ENCODE measurements at regions not wholly inside any gene's neighbourhood (a gene's known extent, or its start where the extent isn't known, plus 50 kb on each side); places are given as distances from the start of the nearest gene placed in this dataset.
"Not testable (repeated sequence)": the region's sequence is repeated elsewhere in the genome, so short reads cannot be mapped to it uniquely, and the experiment has no call there.

GRCh38 chr1:199918196-199918769, 109.2 kb upstream of the NR5A2 start:
- no peak for DNase-seq (ENCODE audit: low read depth in 4 of 4, low spot score in 3 of 4)

GRCh38 chr1:199920635-199921034, 106.9 kb upstream of the NR5A2 start:
- DNase-seq (ENCODE audit: low read depth in 4 of 4, low spot score in 3 of 4): no peak

GRCh38 chr1:199929556-199929955, 98.0 kb upstream of the NR5A2 start:
- DNase-seq (ENCODE audit: low read depth in 4 of 4, low spot score in 3 of 4): no peak

DNA sequence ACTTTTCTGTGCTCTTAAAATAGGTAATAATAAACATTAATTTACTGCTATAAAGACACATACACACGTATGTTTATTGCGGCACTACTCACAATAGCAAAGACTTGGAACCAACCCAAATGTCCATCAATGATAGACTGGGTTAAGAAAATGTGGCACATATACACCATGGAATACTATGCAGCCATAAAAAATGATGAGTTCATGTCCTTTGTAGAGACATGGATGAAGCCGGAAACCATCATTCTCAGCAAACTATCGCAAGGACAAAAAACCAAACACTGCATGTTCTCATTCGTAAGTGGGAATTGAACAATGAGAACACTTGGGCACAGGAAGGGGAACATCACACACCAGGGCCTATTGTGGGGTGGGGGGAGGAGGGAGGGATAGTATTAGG, 97.4 kb upstream of the NR5A2 start:
- not testable (repeated sequence) for DNase-seq (ENCODE audit: low read depth in 4 of 4, low spot score in 3 of 4)

GRCh38 chr1:199931666-199932377, 95.7 kb upstream of the NR5A2 start:
- no peak for DNase-seq (ENCODE audit: low read depth in 4 of 4, low spot score in 3 of 4)

DNA sequence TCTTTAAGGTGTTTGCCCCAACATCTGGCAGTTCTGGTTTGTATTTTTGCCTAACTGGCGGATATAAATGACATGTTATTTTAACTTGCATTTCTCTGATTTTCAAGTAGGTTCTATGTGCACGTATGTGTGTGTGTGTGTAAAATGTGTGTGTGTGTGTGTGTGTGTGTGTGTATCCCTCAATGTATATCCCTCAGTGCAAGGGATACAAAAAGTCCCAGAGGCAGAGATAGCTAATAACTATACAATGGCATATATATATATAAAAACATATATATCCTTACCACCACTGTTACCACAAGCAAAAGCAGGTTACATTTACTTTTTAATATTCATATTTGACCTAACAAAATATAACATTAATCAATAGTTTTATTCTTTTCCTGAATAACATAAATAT, 95.0 kb upstream of the NR5A2 start:
- DNase-seq (ENCODE audit: low read depth in 4 of 4, low spot score in 3 of 4): no peak

DNA sequence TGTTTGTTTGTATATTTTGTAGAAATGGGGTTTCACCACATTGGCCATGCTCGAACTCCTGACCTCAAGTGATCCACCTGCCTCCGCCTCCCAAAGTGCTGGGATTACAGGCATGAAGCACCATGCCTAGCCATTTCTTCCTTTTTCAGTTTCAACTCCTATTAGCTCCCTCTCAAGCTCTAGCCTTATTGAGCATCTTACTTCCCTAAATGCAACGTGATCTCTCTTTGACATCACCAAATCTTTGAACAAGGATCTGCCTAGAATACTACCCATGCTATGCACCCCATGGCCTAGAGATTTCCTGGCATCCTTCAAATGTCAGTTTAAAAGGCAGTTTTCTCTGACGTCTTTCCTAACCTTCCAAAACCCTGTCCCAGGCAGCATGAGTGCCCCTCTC, 91.1 kb upstream of the NR5A2 start:
- DNase-seq (ENCODE audit: low read depth in 4 of 4, low spot score in 3 of 4): no peak

DNA sequence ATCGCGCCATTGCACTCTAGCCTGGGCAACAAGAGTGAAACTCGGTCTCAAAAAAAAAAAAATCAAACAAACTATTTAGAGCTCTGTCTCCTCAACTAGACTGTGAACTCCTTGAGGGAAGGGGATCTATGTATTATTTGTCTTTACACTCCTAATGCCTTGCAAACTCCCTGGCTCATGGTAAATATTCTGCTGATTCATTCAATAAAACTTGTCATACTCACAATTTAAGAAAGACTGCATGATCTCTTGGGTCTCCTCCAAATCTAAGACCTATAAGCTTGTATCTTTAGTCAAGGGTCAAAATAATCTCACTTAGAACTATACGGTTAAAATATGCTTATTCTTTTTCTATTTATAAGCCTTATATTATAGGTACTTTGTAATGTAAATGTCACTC, 90.3 kb upstream of the NR5A2 start:
- DNase-seq (ENCODE audit: low read depth in 4 of 4, low spot score in 3 of 4): no peak

GRCh38 chr1:199937661-199938060, 89.8 kb upstream of the NR5A2 start:
- no peak for DNase-seq (ENCODE audit: low read depth in 4 of 4, low spot score in 3 of 4)

DNA sequence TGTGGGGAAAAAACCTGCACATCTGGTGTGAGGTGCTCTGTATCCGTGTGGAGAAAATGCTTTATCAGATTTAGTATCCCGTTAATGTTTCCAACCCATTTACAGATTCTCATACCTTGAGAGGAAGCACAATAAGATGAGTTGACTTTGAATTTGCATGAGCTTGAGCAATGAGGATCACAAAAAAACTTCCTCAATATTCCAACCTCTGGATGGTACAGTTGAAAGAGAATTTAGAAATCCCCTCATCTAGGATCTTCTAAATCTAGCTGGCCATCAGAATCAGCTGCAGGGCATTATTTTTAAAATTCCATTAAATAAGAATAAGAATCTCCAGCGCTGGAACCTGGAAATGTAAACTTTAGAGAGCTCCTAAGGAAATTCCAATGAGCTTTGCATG, 82.5 kb upstream of the NR5A2 start:
- DNase-seq (ENCODE audit: low read depth in 4 of 4, low spot score in 3 of 4): no peak

- DNase-seq (ENCODE audit: low read depth in 4 of 4, low spot score in 3 of 4): no peak
These were observed 81.9 kb upstream of the NR5A2 start for GRCh38 chr1:199945591-199945990.

DNA sequence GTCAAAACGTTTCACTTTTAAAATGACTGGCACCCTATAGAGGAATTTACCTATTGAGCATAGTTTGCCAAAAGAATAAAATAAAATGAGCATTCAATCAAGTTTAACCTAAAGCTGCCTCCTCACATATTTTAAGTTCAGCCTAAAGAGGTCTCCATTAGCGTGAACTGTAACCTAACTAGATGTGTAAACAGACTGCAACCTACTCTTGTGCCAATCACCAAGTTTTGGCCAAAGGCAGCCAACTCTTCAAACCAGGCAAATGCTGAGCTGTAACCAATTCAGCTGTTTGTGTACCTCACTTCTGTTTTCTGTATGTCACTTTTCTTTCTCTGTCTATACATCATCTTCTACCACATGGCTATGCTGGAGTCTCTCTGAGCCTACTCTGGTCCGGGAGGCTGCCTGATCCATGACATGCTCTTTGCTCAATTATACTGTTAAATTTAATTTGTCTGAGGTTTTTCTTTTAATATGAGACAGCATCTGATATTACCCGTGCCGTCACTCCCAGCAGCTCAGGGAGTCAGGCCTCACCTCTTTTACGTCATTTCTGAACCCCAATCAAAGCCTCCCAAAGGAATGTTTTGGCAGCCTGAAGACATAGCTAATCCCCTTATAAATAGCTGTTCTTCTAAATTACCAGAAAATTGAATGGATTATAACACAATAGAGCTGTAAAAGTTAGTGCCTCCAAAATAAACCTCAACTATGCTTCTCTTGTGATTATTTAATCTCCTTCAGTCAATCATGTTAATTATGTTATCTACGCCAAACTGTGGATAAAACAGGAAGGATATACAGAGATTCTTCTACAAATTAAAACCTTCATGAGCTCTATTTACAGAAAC, 81.0 kb upstream of the NR5A2 start:
- DNase-seq (ENCODE audit: low read depth in 4 of 4, low spot score in 3 of 4): no peak

GRCh38 chr1:199948587-199949280, 78.8 kb upstream of the NR5A2 start:
- DNase-seq (ENCODE audit: low read depth in 4 of 4, low spot score in 3 of 4): no peak

DNA sequence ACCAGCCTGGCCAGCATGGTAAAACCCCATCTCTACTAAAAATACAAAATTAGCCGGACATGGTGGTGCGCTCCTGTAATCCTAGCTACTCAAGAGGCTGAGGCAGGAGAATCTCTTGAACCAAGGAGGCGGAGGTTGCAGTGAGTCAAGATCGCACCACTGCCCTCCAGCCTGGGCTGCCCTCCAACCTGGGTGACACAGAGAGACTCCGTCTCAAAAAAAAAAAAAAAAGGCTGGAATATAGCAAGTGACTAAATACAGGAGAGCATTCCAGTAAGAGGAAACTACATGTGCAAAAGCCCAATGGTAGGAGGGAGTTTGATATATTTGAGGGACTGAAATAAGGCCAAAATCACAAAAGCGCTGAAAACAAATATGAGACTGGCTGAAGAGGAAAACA, 76.5 kb upstream of the NR5A2 start:
- DNase-seq (ENCODE audit: low read depth in 4 of 4, low spot score in 3 of 4): not testable (repeated sequence)

DNA sequence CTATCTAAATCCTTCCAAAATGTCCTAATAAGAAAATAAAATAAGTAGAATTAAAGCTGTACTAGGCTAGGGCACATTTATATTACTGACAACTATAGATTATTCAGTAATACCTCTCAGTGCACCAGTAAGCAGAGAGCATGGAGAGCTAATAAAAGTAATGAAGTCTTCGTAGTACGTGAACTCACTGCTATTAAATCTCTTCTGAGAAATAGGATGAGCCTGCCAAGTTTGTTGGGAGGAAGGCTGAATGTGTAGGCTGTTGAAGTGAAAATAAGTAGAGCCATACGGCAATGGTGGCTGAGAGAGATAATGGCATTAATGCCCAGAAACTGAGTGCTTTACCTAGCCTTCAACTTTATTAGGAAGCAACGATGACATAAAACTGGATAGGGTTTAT, 73.9 kb upstream of the NR5A2 start:
- DNase-seq (ENCODE audit: low read depth in 4 of 4, low spot score in 3 of 4): no peak

- no peak for DNase-seq (ENCODE audit: low read depth in 4 of 4, low spot score in 3 of 4)
These were observed 72.8 kb upstream of the NR5A2 start for GRCh38 chr1:199954699-199955098.

DNA sequence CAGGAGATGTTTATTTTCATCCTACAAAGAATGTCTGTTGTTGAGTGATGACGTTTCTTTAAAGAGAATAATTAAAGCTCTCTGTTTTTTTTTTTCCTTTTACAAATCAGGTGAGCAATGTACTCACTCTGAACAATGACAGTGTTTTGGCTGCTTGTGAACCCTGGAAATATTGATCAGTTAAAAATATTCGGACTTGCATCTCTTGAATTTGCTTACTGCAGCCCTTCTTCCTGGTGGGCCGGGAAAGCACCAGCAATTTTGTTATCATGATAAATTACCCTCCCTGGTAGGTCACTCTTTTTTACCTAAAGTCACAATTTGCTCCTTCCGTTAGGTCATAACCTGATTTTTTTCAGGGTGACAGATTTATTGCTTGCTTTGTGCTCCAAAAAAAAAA, 72.3 kb upstream of the NR5A2 start:
- DNase-seq (ENCODE audit: low read depth in 4 of 4, low spot score in 3 of 4): no peak

GRCh38 chr1:199956005-199956404, 71.5 kb upstream of the NR5A2 start:
- no peak for DNase-seq (ENCODE audit: low read depth in 4 of 4, low spot score in 3 of 4)

GRCh38 chr1:199959033-199959774, 68.3 kb upstream of the NR5A2 start:
- DNase-seq (ENCODE audit: low read depth in 4 of 4, low spot score in 3 of 4): no peak

DNA sequence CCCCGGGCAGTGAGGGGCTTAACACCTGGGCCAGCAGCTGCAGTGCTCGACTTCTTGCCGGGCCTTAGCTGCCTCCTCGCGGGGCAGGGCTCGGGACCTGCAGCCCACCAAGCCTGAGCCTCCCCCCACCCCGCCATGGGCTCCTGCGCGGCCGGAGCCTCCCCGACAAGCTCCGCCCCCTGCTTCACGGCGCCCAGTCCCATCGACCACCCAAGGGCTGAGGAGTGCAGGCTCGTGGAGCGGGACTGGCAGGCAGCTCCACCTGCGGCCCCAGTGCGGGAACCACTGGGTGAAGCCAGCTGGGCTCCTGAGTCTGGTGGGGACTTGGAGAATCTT, 67.8 kb upstream of the NR5A2 start:
- DNase-seq (ENCODE audit: low read depth in 4 of 4, low spot score in 3 of 4): no peak

- DNase-seq (ENCODE audit: low read depth in 4 of 4, low spot score in 3 of 4): no peak
These were observed 57.4 kb upstream of the NR5A2 start for GRCh38 chr1:199970125-199970524.

All from right renal pelvis (tissue), 4 donors.